HUES48 (cell line): ENCODE measurements at regions not wholly inside any gene's neighbourhood (a gene's known extent, or its start where the extent isn't known, plus 50 kb on each side); places are given as distances from the start of the nearest gene placed in this dataset.

Experiments
- H3K27ac ChIP-seq: one replicate; pipeline ENCODE4 v1.7.0; 2013; ENCODE audit warnings: low read depth, low read length, inconsistent platforms
- H3K27me3 ChIP-seq: 2 replicates; pipeline ENCODE4 v1.6.1; 2013; ENCODE audit warnings: mild to moderate bottlenecking, low read length; ENCODE audit not compliant: control insufficient read depth, insufficient read depth
- H3K36me3 ChIP-seq: 2 replicates; pipeline ENCODE4 v1.6.1; 2013; ENCODE audit warnings: low read length; ENCODE audit not compliant: control insufficient read depth, insufficient read depth
- H3K4me1 ChIP-seq: 2 replicates; pipeline ENCODE4 v1.6.1; 2013; ENCODE audit warnings: mild to moderate bottlenecking, low read length; ENCODE audit not compliant: control insufficient read depth, insufficient read depth
- H3K4me3 ChIP-seq: 2 replicates; pipeline ENCODE4 v1.5.1; 2013; ENCODE audit warnings: mild to moderate bottlenecking, low read depth, low read length
- H3K9ac ChIP-seq: 2 replicates; pipeline ENCODE4 v1.6.1; 2013; ENCODE audit warnings: mild to moderate bottlenecking, low read depth, low read length, moderate library complexity
- H3K9me3 ChIP-seq: 2 replicates; pipeline ENCODE4 v1.6.1; 2013; ENCODE audit warnings: low read length; ENCODE audit not compliant: control insufficient read depth, insufficient read depth

DNA sequence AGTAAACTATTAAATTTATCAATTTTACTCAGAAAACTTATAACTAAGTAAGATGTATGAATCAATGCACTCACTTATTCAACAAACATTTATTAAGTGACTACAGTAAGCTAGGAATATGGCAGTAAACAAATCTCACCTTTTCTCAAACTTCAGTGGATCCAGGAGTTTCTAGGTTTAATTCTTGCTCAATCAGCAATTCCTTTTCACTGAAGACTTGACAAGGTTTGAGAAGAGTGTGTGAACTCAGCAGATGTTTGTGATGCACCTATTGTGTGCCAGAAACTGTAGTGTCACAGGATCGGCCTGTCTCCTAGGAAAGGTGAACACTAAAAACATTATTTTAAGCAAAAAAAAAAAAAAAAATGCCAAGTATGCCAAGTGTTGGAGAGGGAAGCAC, 167.8 kb downstream of the ALG10 start:
- Histone ChIP-seq H3K9ac (no peak overlapping the region), H3K4me3 (no peak overlapping the region), H3K27me3 (no peaks in the 10 kb centered on the region), H3K4me1 (no peaks in the 10 kb centered on the region), H3K9me3 (peaks cover 92% of the 10 kb centered on the region), H3K36me3 (no peaks in the 10 kb centered on the region), H3K27ac (no peak overlapping the region)

DNA sequence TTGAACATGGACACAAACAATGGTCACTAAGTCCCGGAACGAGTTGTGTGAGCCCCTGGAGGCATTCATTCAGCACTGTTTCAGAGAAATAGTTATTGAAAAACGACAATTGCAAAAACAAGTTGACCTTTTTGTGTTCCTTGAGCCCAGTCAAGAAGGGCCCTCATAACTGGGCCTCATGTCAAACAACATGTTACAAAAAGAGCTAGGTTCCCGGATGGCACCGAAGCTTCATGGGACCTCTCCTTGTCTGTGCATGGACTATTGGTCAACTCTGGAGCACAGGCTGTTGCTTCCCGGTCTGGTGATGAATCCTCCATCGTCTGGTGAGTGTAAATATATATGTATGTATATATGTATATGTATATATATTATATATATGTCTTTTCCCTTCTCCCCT, 176.6 kb downstream of the ALG10 start:
- H3K4me3 ChIP-seq: no peak overlapping the region
- peaks cover 79% of the 10 kb centered on the region for H3K9me3 ChIP-seq
- H3K9ac ChIP-seq: no peak overlapping the region
- H3K36me3 ChIP-seq: no peaks in the 10 kb centered on the region
- no peak overlapping the region for H3K27ac ChIP-seq
- H3K4me1 ChIP-seq: no peaks in the 10 kb centered on the region
- H3K27me3 ChIP-seq: no peaks in the 10 kb centered on the region

DNA sequence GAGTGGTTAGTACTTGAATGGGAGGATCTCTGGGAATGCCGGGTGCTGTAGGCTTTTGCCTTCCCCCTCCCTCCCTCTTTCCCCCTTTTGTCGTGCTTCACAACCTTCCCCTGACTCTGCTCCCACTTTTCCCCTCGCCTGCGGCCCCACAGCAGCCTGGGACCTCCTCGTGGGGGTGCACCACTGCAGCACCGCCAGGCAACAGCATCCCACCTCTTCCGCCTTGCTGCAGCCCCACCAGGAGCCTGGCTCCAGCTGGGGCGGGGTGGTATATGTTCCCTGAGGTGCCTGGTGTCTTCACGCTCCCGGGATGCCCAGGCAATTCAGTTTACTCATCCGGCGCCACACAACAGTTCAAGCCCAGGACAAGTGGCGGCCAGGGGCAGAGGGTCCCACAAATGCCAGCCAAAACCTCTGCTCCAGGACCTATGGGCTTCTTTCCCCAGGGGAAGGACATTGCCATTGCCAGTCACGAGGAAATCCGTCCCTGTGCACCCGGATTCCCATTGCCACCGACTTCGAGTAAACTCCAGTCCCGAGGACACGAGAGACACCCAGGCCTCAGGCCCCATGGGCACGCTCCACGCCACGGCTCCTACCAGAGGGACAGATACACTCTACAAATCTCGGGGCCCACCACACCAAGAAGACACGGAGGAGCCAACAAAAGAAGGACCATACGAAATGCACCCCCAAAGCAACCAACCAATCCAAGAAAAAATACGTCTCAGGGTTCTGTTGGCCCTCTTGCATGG, 181.7 kb downstream of the ALG10 start:
- Histone ChIP-seq H3K27me3 (no peaks in the 10 kb centered on the region), H3K4me1 (no peaks in the 10 kb centered on the region), H3K9me3 (peaks cover 82% of the 10 kb centered on the region), H3K27ac (no peak overlapping the region), H3K9ac (no peak overlapping the region), H3K4me3 (no peak overlapping the region), H3K36me3 (no peaks in the 10 kb centered on the region)

DNA sequence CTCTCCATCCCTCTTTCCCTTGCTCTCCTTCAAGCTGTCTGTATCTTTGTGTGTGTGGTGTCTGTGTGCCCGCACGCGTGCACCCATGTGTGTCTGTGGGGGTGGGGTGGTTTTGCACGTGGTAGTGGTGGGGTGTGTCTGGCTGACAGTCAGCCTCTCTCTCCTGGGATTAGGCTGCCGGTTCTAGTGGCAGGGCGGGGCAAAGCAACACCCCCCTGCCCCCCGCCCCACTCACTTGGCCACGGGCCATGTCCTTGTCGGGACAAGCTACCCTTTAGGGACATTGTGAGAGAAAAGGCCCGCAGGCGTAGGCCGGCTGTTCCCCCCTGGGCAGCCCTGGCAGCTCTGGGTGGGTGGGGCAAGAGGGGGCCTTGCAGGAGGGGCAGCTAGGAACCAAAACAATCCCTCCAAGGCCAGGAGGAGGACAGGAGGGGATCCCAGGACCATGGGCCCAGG, 182.6 kb downstream of the ALG10 start:
- no peak overlapping the region for H3K4me3 ChIP-seq
- H3K27ac ChIP-seq: no peak overlapping the region
- H3K9me3 ChIP-seq: peaks cover 84% of the 10 kb centered on the region
- no peaks in the 10 kb centered on the region for H3K27me3 ChIP-seq
- no peaks in the 10 kb centered on the region for H3K4me1 ChIP-seq
- no peaks in the 10 kb centered on the region for H3K36me3 ChIP-seq
- H3K9ac ChIP-seq: no peak overlapping the region

DNA sequence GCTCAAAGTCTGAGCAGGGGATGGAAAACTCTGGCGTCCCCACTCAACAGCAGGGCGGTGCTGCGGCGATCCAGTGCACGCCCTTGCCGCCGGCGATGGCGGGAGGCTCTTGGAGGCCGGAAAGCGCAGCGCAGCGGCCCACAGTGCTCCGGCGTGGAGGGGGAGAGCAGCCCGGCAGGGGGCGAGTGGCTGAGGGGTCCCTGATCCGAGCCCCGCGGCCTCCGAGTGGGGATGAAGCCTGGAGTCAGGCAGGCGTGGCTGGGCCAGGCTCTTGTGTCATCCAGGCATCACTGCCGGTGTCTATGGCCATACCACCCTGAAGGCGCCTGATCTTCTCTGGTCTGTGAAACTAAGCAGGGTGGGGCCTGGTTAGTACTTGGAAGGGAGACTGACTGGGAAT, 183.1 kb downstream of the ALG10 start:
- Histone ChIP-seq H3K4me1 (no peaks in the 10 kb centered on the region), H3K27me3 (no peaks in the 10 kb centered on the region), H3K9me3 (peaks cover 85% of the 10 kb centered on the region), H3K27ac (no peak overlapping the region), H3K9ac (no peak overlapping the region), H3K36me3 (no peaks in the 10 kb centered on the region), H3K4me3 (no peak overlapping the region)

DNA sequence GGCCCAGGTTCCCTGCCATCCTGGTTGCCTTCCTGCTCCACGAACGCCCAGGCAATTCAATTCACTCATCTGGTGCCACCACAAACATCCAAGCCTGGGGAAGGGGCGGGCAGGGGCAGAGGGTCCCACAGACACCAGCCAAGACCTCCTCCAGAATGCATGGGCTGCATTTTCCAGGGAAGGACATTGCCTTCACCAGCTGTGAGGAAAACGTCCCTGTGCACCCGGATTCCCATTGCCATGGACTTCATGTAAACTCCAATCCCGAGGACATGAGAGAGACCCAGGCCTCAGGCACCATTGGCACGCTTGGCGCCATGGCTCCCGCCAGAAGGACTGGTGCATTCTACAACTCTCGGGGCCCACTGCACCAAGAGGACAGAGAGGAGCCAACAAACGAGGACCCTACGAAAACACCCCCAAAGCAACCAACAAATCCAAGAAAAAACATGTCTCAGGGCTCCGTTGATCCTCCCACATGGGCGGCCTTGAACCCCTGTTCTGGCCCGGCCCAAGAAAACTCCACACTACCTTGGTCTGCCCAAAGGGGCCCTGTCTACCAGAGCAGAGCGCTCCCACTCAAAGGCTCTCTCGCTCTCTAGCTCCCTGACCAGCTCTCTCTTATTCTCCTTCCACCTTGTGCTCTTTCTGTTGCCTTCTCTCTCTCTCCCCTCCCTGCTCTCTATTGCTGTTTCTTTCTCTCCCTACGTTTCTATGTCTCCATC, 183.9 kb downstream of the ALG10 start:
- no peaks in the 10 kb centered on the region for H3K4me1 ChIP-seq
- peaks cover 93% of the 10 kb centered on the region for H3K9me3 ChIP-seq
- no peak overlapping the region for H3K9ac ChIP-seq
- no peak overlapping the region for H3K4me3 ChIP-seq
- H3K36me3 ChIP-seq: no peaks in the 10 kb centered on the region
- no peak overlapping the region for H3K27ac ChIP-seq
- no peaks in the 10 kb centered on the region for H3K27me3 ChIP-seq

DNA sequence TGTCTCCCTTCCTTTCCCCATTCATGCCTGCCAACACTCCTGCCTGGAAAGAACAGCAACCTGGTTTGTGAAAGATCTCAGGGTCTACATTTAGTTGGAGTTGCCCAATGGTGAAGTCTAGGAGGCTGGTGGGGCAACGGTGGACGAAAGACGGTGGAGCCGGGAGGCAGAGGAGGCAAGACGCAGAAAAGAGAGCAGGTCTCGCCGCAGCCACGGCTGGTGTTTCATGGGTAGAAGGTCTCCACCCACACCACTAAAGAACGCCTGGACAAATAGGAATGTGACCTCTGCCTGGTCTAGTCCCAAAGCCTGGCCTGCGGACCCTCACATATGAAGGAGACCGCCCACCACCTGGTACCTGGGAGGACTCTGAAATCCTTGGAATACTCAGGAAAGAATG, 185.6 kb downstream of the ALG10 start:
- Histone ChIP-seq H3K27me3 (no peaks in the 10 kb centered on the region), H3K27ac (no peak overlapping the region), H3K9ac (no peak overlapping the region)

DNA sequence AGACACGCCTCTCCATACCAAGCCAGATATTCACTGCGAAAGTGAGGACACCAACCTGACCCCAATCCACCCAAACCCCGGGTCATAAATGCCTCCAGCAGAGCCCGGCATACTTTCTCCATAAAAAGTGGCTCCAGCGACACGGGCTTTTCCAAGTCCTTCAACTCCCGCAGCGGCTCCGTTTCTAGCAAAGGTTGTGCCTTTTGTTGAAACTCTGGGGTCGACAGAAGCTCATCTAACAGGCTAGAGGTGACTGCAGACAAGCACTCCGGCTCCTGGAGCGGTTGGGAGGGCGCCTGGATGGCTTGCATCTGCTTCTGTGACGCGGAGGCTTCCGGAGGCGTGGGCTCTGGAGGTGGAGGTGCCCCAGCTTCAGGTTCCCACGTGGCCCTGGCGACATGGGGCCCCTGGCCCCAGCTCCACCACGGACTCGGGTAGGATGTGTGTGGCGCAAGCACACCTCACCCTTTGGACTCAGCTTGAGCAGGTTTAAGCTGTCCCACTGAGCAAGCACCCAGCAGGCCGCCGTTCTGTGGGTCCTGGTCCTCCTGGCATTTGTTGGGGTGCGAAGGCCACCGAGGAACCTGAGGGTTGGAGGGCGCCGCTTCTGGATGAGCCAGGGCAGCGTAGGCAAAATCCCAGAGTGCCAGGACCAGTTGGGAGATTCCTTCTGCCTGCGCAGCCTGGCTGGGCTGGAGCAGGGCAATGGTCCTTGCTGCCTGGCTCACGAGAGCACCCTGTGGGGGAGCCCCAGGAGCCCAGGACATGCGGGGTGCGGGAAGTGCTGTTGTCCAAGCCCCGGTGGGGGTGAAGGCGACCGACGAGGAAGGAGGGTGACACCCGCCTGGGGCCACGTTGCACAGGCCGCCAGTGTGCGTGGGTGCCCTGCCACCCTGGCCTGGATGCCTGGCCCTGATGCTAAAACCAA, 186.3 kb downstream of the ALG10 start:
- peaks cover 95% of the 10 kb centered on the region for H3K9me3 ChIP-seq
- no peak overlapping the region for H3K9ac ChIP-seq
- no peaks in the 10 kb centered on the region for H3K36me3 ChIP-seq
- no peak overlapping the region for H3K4me3 ChIP-seq
- H3K4me1 ChIP-seq: no peaks in the 10 kb centered on the region
- H3K27me3 ChIP-seq: no peaks in the 10 kb centered on the region
- no peak overlapping the region for H3K27ac ChIP-seq

More for the DNA sequence above, 185.6 kb downstream of the ALG10 start:
- Histone ChIP-seq H3K4me1 (no peaks in the 10 kb centered on the region), H3K9me3 (peaks cover 96% of the 10 kb centered on the region), H3K36me3 (no peaks in the 10 kb centered on the region), H3K4me3 (no peak overlapping the region)

DNA sequence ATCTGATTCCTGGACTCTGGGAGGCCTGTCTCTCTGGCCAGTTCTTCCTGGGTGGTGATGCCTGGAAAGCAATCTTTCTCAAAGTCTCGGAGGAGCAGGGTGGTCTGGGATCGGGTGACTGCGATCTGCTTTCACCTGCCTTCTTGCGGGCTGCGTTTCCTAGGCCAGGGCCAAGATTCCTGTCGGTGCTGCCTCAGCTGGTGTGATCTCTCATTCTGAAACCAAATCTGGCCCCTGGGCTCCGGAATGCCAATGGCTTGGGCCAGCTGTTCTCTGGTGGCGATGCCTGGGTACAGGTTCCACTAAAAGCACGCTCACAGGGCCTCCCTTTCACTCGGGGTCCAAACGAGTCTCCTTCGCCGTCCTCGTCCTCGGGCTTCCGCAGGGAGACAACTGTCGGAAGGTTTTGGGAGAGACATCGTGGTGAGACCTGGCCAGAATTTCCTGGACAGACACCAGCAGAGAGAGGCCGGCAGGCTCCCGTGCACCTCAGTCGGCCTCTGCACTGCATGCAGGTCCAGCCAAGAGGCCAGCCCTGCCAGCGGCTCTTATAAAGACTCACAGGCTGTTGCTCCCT, 187.1 kb downstream of the ALG10 start:
- Histone ChIP-seq H3K27ac (no peak overlapping the region), H3K4me3 (no peak overlapping the region), H3K9me3 (peaks cover 92% of the 10 kb centered on the region), H3K4me1 (no peaks in the 10 kb centered on the region), H3K9ac (no peak overlapping the region), H3K36me3 (no peaks in the 10 kb centered on the region), H3K27me3 (no peaks in the 10 kb centered on the region)

DNA sequence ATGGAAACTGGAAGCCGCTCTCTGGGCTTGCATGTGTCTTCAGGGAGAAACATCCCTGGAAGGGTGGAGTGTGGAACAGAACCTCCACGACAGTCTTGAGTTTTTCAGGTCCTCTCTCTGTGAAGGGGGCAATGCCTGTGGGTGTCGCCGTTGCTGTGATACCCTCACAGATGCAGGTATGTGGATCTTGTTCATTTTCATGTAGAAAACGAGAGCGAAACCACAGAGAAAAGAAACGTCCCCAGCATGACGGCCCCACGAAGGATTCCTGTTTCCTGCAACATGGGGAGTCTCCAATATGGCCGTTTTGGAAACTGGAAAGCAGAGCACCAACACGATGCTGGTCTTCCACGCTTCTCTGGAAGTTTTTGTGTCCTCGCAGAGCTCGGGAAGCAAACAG, 187.9 kb downstream of the ALG10 start:
- peaks cover 93% of the 10 kb centered on the region for H3K9me3 ChIP-seq
- no peaks in the 10 kb centered on the region for H3K4me1 ChIP-seq
- no peaks in the 10 kb centered on the region for H3K27me3 ChIP-seq
- no peak overlapping the region for H3K4me3 ChIP-seq
- no peaks in the 10 kb centered on the region for H3K36me3 ChIP-seq
- H3K9ac ChIP-seq: no peak overlapping the region
- H3K27ac ChIP-seq: no peak overlapping the region
